Activated T-cell treated with anti-CD3 and anti-CD28 coated beads for 1 hour (primary cell): ENCODE measurements at regions not wholly inside any gene's neighbourhood (a gene's known extent, or its start where the extent isn't known, plus 50 kb on each side); places are given as distances from the start of the nearest gene placed in this dataset.

Source experiments
- DNase-seq: peaks from one replicate; pipeline ENCODE4 v3.0.0-alpha.2; 2020; ENCODE audit warnings: low read depth

DNA sequence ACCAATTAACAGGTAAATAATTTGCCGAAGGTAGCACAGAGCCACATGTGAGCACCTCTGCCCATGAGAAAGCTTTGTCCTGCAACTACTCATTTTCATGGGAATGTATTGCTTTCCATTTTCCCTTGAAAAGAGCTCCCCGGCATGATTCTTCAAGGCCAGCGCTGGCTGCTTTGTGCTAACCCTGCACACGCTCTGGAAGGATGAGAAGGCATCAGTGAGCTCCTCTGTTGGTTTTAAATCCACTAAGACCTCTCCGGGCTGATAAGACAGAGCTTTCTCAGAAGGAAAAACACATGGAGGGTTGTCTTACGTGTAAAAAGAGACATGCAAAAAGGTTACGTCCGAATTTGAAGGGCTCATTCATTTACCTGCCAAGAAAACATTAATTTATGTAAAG, 553.9 kb upstream of the MKI67 start:
- no peak for DNase-seq

DNA sequence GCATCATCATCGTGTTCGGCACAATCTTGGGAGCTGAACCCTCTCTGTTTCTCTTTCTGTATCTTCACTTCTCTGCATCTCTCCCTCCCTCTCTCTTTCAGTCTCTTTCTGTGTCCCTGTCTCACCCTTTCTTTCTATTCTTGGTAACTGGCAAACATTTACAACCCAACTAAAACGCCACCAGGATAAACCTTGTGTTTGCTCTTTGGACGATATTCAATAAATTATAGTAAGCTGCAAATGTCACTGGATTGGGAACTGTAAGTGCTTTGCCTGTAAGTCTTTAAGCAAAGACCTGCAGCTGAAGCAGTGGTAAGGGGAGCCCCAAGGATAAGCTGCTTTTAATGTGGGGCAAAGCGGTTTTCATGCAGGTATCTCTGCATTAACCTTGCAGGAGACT, 558.0 kb upstream of the MKI67 start:
- DNase-seq: no peak

DNA sequence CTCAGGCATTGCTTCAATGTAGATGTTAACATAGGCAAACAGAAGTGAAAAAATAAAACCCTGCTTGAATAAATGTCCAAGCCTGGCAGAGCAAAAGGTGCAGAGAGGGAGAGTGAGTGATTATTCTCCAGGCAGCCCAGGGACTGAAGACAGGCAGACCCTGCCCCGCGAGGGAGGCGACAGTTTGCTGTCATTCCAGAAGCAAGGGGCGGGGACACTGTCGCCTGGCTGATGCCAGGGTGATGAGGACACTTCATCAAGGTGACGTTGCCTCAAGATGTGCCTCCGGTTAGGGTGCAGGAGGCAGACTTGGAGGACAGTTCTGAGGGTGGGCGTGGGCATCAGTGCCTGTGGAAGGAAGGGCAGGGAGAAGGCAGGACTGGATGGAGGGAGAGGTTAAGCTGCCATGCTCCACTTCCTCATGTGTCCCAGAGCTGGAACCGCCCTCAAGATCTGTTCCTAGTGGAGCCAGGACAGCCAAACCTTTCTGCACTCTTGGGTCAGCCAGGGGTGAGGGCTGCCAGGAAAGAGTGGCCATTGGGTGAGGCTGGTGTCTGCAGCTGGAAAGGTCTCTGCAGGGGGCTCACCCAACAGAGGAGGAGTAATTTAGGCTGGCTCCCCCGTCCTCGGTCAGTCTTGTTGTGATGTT, 560.5 kb upstream of the MKI67 start:
- no peak for DNase-seq

DNA sequence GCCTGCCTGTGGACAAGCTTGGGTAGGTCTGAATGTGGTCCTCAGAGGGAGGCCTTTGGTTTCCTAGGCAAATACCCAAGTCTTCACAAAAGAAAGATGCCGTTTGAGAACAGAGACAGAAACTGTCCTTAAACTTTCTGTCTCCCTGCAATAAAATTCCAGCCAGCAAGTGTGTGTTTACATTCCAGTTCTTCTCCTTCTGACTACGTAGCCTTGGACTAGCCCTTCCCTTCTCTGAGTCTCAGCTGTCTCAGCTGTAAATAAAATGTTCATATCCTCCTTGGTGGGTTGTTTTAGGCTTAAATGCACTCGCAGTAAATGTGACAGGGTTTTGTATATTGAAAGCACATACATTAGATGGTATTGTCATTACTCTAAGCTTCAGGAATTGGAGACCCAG, 561.2 kb upstream of the MKI67 start:
- no peak for DNase-seq

DNA sequence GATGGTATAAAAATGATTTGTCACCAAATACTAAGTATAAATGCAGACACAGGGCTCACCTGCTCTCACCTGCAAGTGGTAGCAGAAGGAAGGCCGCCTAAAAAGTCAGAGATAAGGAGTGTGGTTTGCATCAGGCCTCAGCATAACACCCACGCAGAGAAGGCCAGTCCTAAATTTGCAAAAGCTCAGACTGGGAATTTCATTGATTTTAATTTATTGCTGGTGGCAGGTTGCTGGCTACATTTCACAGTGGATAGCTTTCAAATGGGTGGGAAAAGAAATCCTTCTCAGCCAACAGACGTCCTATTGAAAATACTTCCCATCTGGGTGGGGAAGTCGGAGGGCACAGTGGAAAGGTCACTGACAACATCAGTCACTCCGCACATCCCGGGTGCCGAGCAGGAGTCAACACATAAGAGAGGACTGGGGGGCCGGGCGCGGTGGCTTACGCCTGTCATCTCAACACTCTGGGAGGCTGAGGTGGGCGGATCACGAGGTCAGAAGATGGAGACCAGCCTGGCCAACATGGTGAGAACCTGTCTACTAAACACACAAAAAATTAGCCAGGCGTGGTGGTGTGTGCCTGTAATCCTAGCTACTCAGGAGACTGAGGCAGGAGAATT, 561.8 kb upstream of the MKI67 start:
- DNase-seq: no peak

DNA sequence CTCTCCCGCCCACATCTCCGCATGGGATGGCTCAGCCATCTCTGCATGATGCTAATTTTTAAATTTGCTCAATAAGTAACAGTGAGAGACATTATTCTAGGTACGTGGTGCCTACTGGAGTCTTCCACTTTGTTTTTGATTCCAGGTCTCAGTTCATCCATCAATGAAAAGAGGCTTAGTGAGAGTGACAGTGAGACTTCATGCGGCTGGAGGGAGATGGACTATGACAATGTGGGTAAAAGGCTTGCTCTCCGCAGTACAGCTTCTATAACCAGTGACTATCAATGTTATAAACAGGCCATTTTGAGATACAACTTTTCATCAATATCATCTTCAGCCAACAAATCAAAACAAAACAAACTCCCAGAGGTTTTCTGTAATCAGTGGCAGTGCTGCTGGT, 563.4 kb upstream of the MKI67 start:
- no peak for DNase-seq

DNA sequence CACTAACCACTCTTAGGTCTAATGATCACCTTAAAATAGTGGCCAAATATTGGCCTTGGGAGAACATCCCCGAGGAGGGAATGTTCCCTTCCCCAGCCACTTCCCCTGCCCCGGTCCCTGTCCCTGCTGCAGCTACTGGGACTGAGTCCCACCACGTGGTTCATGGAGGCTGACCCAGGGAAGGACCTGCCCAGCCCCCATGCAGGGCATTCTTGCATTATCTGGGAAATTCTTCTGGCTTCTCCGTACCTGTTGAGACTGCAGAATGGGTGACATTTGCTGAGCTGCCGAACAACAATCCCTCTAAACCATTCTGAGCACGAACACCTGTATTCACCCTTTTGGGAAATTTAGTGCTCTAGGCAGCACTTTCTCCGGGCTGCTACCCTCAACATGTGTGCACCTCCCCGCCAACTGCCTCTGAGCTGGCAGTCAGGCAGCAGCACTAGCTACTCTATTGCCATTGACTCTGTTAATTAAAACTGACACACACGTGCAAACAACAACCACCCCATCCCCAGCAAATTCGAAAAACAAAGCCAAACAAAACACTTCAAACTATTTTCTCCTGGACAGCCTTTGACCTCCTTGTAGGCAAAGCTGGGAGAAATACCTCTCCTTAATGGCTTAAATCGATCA, 567.4 kb upstream of the MKI67 start:
- DNase-seq: no peak

DNA sequence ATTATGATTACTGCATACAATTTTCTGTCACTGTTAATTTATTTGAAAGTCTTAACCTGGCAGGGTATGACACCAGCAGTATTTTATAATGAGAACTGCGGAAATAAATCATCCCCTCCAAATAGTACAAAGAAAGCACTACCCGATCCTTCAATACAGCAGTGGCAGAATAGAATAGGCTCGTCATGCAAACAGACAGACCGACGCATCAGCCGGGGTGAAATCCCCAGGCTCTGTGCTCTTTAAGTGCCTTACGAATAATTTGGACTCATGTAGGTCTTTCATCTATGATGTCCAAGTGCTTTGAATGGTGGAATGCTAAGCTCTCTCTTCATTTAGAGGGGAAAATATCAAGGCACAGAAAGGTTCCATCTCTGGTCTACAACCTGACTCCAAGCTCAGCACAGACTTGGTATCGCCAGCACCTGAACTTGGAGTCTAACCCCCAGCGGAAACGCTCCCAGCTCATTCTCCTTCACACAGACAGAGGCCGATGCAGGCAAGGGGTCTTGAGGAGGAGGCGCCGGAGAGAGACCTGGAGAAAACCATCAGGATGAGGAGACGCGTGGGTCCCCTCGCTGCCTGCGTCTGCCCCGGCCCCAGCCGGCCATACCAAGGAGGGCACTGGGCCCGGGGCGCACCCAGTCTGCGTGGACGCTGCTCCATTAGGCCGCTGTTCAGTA, 568.1 kb upstream of the MKI67 start:
- no peak for DNase-seq

DNA sequence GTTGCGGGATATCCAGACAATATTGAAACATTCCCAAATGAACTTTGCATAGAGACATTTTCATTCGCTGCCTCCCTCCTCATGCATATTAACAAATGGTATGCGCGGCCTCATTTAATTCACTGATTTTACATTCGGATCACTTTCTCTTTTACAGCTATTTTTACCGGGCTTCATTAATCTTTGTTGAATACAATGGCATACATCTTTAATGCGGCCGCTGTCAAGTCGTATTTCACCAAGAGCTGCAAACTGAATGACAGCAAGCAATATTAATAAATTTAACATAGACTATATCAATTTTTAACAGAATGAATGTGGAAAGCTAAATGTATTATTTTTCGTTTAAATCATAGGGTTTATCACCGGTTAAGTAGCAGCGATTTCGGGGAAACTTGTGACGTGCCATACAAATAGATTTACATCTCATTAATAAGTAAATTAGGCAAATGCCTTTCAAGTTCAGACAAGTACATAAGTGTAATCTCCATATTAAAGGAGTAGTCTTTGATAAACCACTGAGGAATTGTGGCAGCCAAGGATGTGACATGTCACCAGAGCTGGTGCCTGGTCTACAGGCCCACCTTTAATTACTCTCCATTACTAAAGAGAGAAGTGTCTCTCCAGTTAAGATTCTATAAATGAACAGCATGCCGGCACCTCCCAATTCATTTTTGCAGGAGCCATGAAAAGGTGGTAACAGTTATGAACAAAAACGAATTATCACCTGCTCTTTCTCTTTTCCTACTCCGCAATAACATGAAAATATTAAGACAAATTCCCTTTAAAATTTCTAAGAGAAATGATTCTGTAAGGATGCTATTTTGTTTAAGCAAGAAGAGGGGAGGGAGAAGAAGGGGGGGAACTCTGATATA, 568.9 kb upstream of the MKI67 start:
- DNase-seq: no peak

DNA sequence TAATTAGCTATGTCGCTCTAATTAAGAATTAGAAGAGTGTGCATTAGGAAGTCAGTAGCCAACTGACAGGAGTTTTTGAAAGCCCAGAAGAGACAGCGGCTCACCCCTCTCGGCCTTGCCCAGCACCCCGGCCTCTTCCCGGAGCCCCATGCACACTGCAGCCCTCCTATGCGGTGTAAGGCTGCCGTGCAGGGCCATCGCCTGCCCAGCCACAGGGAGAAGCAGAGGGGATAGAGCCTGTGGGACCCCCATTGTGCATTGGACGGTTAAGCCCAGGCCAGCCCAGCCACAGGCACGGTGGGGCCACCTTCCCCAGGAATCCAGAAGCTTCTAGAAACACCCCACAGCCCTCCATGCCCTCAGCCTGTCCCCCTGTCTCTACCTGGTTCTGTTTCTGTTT, 569.7 kb upstream of the MKI67 start:
- DNase-seq: no peak

DNA sequence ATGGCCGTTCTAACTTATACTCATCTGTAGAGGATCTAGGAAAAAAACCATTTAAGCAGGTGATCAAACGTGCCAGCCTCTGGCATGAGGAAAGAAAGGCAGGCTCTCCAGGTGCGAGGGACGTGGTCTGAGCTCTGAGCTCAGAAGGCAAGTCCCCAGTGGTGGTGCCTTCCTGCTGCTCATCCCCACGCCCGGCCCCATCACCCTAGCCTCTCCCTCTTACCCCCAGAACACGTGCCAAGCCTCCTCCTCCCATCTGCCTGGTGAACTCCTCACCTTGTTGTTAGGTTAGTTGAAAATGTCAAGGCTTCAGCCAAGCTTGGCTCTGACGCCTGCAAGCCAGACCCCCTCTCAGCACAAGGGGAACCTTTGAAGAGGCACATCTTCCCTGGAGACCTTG, 571.2 kb upstream of the MKI67 start:
- DNase-seq: no peak

DNA sequence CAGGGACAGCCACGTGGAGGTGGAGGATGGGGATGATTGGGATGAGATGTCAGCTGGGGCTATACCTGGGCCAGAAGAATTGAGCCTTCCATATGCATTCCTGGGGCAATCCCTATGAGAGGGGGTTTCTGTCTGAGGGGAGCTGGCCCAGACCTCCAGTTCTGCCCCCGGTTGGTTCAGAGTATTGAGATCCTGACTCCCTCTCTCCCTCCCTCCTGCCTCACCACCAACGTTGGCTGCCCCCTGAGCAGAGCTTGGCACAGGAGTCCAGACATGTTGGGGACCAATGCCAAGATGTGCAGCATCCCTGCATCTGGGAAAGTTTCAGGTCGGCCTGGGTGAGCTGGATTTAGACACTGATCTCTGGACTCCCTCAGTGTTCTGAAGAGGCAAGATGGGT, 575.2 kb upstream of the MKI67 start:
- DNase-seq: no peak

DNA sequence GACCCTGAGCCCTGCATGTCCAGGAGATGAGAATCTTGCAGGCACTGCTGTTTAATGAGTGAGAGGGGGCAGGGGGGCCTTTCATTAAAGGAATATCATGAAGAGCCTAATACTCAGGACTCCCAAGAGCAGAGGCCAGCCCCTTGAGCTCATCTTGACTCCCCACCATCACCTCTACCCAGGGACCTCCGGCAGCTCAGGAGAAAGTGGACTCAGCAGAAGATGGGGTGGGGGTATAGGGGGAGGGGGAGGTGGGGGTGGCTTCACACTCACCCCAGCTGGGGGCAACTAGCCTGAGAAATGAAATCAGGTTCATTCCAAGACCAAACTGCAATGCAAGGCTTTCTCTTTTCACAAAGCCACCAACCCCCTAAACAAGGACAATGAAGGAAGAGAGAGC, 575.6 kb upstream of the MKI67 start:
- DNase-seq: no peak

DNA sequence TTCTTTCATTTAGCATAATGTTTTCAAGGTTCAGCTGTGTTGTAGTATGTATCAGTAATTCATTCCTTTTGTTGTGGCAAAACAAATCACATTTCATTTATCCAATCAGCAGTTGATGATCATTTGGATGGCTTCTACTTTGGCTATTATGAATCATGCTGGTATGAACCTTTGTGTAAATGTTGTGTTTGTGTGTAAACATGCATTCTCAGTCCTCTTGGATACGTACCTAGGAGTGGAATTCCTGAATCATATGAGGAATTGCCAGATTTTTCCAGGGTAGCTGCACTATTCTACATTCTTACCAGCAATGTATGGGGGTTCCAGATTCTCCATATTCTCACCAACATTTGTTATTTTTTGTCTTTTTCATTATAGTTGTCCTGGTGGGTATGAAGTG, 578.5 kb upstream of the MKI67 start:
- DNase-seq: no peak

DNA sequence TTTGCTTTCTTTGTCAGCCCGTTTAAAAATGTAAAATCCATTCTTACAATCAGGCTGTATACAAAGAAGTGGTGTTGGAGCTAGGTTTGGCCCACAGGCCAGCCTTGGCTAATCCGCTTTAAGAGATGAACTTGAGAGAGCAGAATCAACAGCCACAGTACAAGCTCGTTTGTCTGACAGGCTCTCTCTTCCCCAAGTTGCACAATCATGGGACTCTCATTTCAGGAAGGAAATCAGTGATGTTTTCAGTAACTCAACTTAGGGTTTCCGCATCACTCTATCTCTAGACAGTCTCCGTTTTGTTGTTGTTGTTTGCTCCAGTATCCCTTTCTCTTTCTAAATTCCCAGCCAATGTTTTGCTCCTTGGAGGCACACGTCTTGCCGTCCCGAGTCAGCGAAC, 582.0 kb upstream of the MKI67 start:
- DNase-seq: no peak

DNA sequence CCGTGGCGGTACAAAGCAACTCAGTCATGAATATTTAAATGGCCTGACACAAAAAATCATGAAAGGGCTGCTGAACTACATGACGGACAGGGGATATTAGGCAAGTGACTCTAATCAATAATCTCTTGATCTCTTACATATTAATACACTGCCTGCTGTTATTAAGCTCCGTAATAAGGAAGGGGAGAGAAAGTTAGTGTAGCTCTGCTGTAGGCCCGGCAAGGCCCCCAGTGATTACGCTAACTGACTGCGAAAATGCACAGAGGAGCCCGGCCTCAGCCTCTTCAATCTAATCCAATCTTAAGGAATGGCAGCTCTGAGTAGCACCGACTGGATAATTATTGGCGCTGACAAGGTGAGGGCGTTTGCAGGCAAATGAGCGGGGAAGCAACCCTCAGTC, 583.5 kb upstream of the MKI67 start:
- no peak for DNase-seq

DNA sequence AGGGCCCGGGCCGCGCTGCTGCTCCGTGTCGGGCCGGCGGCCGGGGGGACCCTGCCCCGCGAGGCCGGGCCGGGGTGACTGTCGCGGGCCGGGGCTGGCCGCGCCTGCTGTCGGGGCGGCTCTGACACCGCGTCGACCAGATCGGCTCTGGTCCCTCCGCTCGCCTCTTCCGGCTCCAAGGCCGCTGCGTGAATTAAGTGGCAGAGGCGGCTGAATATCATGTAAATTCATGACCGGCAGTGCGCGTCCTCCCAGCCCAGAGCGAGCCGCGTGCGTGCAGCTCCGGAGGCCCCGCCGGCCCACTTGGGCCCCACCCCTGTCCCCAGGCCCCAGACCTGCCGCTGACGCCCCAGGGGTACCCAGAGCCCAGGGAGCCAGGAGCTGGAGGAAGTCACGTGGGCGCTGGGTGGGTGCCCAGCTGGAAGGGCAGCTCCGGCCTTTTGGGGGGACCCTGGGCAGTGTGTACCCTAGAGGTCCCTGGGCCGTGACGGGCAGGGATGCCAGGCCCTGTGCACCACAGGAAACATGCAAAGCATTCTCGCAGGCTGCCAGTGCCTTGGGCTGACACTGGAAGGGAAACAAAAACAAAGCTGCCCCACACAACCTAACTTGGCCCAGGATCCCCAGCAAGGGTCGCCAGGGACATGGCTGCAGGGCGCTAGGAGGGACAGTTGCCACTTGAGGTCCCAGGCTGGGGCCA, 584.0 kb upstream of the MKI67 start:
- no peak for DNase-seq

DNA sequence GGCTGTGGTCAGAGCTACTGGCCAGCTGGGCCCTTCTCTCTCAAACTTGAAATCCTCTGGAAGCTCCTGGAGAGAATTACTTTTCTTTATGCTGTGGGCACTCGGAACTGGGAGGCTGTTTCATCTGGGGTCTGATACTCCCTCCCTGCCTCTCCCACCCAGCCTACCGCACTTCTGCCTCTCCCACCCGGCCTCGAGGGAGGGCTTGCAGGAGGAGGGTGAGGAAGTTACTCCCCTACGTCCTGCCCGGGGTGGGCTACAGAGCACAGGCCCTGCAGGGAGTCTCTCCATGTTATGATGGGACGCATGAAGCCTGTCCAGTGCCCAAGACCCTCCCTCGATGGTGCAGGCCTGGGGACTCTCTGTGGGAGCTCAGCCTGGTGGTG, 584.6 kb upstream of the MKI67 start:
- DNase-seq: no peak

DNA sequence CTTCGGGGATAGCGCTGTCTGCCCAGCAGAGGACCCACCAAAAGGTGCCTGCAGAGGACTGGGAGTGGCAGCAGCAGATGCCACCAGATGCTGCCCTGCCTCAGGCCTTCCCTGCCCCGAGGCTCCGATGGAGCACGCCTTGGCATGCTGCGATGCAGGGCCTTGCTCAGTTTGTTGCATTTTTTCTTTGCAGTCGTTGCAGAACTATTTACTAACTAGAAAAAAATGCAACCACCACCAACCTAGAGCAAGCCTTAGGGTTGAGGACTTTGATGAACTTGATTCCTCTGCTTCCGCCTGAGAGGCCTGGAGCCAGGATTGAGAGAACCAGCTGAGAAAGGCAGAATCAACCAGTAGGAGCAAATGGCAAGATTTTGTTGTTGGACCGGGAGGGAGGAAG, 585.6 kb upstream of the MKI67 start:
- no peak for DNase-seq

DNA sequence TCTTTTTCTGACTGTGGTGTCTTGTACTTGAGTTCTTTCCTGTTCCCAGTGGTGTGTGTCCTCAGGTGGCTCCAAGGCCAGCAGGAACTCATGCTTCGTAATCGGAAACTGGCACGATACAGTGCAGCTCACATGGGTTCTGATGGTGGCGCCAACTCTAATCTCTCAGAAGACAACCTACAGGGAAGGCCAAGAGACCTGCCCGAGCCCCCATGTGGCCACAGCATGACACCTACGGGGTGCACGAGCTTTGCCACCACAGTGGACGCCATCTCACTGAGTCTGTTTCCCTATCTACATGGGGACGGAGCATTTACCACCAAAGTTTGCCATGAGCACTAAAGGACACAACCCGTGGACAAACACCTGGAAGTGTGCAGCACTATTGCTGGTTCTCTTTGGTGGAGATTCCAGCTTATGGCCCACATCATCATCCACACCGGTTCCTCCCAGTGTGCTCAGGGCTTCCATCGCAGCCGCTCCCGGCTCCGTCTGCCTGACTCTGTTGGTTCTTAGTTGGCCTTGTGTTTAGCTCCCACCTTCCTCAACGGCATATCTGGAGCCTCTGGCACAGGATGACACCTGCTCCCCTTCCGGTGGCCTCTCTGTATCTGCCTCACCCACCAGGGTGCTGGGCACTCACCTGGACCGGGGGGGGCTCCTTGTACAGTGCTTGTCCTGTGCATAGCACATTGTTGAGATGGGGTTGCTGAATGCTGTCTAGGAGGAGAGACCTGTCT, 586.6 kb upstream of the MKI67 start:
- DNase-seq: no peak

DNA sequence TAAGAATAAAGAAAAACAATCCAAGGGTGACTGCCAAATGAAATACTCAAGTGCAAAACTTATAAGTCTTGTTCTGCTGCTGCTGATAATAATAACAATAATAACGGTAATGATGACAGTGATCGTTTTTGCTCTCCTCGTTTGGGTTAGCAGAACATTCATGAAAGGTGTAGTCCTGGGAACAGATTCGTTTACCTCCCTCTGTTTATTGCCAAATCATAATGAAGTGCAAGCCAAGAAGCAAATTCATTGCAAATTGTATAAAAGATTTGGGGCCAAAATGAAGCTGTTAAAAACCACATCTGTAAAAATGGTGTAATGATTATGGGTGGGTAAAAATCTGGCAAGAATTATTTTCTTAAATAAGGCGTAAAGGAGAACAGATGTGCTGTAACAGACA, 587.2 kb upstream of the MKI67 start:
- DNase-seq: no peak
